Colonic mucosa (tissue), 4 donors: ENCODE measurements at regions not wholly inside any gene's neighbourhood (a gene's known extent, or its start where the extent isn't known, plus 50 kb on each side); places are given as distances from the start of the nearest gene placed in this dataset.

Experiments
- DNase-seq: peaks from one replicate; pipeline ENCODE4 v3.0.0-alpha.2; 2020
- H3K27ac ChIP-seq: fragments of 200-600 bp; one replicate; pipeline ENCODE4 v1.8.0; 2021
- H3K27me3 ChIP-seq: fragments of 200-600 bp; one replicate; pipeline ENCODE4 v1.8.0; 2021
- H3K36me3 ChIP-seq: fragments of 200-600 bp; one replicate; pipeline ENCODE4 v1.8.0; 2021
- H3K4me1 ChIP-seq: fragments of 200-600 bp; one replicate; pipeline ENCODE4 v1.8.0; 2021; ENCODE audit warnings: mild to moderate bottlenecking
- H3K4me3 ChIP-seq: fragments of 200-600 bp; one replicate; pipeline ENCODE4 v1.8.0; 2021
- H3K9ac ChIP-seq, 2 donors: one replicate each; pipeline ENCODE4 v1.7.0; 2013; ENCODE audit warnings: control low read depth in 2 of 2, low read depth in 2 of 2, low read length in 2 of 2
- H3K9me3 ChIP-seq: fragments of 200-600 bp; one replicate; pipeline ENCODE4 v1.8.0; 2021
- CTCF ChIP-seq: fragments of 200-600 bp; IDR thresholded peaks from one replicate; pipeline ENCODE4 v1.8.0; 2022; ENCODE audit warnings: antibody characterized with exemption, mild to moderate bottlenecking
- intact Hi-C: fragments of 100-400 bp; cut with DNase I; formaldehyde crosslinking; loops from one replicate; pipeline ENCODE4 v1.14.1; 2022
- donor health status: healthy.
- donor health status: DM: no; HTN: no; CAD: no.
- donor health status: DM: no; HTN: no; CAD: no.

GRCh38 chr15:31557899-31558298 is 231.3 kb downstream of the KLF13 start:
- no peak for DNase-seq
- TF ChIP-seq CTCF = no peak
- no peaks in the 10 kb centered on the region for H3K27me3 ChIP-seq
- intact Hi-C loops = no loop called here
- H3K27ac ChIP-seq = no peak overlapping the region
- no peaks in the 10 kb centered on the region for H3K4me1 ChIP-seq
- H3K9ac ChIP-seq = no peak overlapping the region
- no peaks in the 10 kb centered on the region for H3K36me3 ChIP-seq
- H3K9me3 ChIP-seq = no peaks in the 10 kb centered on the region
- no peak overlapping the region for H3K4me3 ChIP-seq

GRCh38 chr15:31558840-31559239 is 232.2 kb downstream of the KLF13 start:
- Histone ChIP-seq H3K27ac (no peak overlapping the region), H3K4me1 (no peaks in the 10 kb centered on the region), H3K9me3 (no peaks in the 10 kb centered on the region), H3K4me3 (no peak overlapping the region), H3K36me3 (no peaks in the 10 kb centered on the region), H3K9ac (no peak overlapping the region), H3K27me3 (no peaks in the 10 kb centered on the region)
- intact Hi-C loops = no loop called here
- DNase-seq = no peak
- no peak for TF ChIP-seq CTCF

- H3K4me1 ChIP-seq = no peaks in the 10 kb centered on the region
- H3K9me3 ChIP-seq = no peaks in the 10 kb centered on the region
- no peak overlapping the region for H3K9ac ChIP-seq
- no peaks in the 10 kb centered on the region for H3K27me3 ChIP-seq
- H3K4me3 ChIP-seq = no peak overlapping the region
- intact Hi-C loops = no loop called here
- no peak for TF ChIP-seq CTCF
- no peaks in the 10 kb centered on the region for H3K36me3 ChIP-seq
- no peak overlapping the region for H3K27ac ChIP-seq
- DNase-seq = no peak
These were observed 233.2 kb downstream of the KLF13 start for GRCh38 chr15:31559786-31560185.

- no peak overlapping the region for H3K27ac ChIP-seq
These were observed 234.0 kb downstream of the KLF13 start for GRCh38 chr15:31560643-31561042.

GRCh38 chr15:31561156-31561555 is 234.5 kb downstream of the KLF13 start:
- no peak for TF ChIP-seq CTCF
- Histone ChIP-seq H3K4me1 (no peaks in the 10 kb centered on the region), H3K9ac (no peak overlapping the region), H3K4me3 (no peak overlapping the region), H3K27me3 (no peaks in the 10 kb centered on the region), H3K27ac (no peak overlapping the region), H3K9me3 (no peaks in the 10 kb centered on the region), H3K36me3 (no peaks in the 10 kb centered on the region)
- intact Hi-C loops = no loop called here
- DNase-seq = no peak

More at GRCh38 chr15:31560643-31561042, 234.0 kb downstream of the KLF13 start:
- Histone ChIP-seq H3K27me3 (no peaks in the 10 kb centered on the region), H3K36me3 (no peaks in the 10 kb centered on the region), H3K9me3 (no peaks in the 10 kb centered on the region), H3K4me3 (no peak overlapping the region), H3K9ac (no peak overlapping the region), H3K4me1 (no peaks in the 10 kb centered on the region)
- intact Hi-C loops = no loop called here
- DNase-seq = no peak
- TF ChIP-seq CTCF = no peak

GRCh38 chr15:31563001-31563400 is 236.4 kb downstream of the KLF13 start:
- Histone ChIP-seq H3K27me3 (no peaks in the 10 kb centered on the region), H3K9me3 (no peaks in the 10 kb centered on the region), H3K9ac (no peak overlapping the region), H3K4me1 (no peaks in the 10 kb centered on the region), H3K27ac (no peak overlapping the region), H3K4me3 (no peak overlapping the region), H3K36me3 (no peaks in the 10 kb centered on the region)
- no peak for TF ChIP-seq CTCF
- DNase-seq = no peak
- intact Hi-C loops = no loop called here
